T-helper 1 cell treated with Interleukin-12 subunit alpha and Interleukin-12 subunit beta and Interleukin-4 antibody, amounts not matched to agents 30 ng/mL and 1 ng/mL, for 36 hours (primary cell): ENCODE measurements at regions not wholly inside any gene's neighbourhood (a gene's known extent, or its start where the extent isn't known, plus 50 kb on each side); places are given as distances from the start of the nearest gene placed in this dataset.

Experiments used
- intact Hi-C: fragments of 100-400 bp; cut with micrococcal nuclease; formaldehyde crosslinking; loops from one replicate; pipeline ENCODE4 v1.15.1; 2024

- intact Hi-C loops = no loop called here
Measured at GRCh38 chr5:40078898-40079575, 600.7 kb upstream of the PTGER4 start.

- intact Hi-C loops = no loop called here
Measured at GRCh38 chr5:40074826-40075225, 604.9 kb upstream of the PTGER4 start.

DNA sequence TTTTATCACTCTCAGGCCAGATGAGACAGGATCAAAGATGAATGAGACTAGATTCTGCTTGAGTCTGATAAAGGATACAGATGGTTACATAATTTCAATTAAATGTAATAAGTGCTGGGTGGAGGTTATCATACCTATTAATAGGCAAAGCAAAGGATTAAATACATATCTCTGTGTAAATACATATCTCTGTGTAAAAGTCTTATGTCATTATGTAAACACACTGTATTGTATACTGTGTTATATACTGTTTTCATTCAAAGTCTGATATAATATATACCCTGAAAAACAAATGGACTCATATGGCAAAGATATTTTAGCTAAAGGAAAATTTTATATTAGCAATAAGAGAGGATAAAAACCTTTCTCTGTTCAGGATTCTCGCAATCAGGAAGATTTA, 605.8 kb upstream of the PTGER4 start:
- intact Hi-C loops = no loop called here

DNA sequence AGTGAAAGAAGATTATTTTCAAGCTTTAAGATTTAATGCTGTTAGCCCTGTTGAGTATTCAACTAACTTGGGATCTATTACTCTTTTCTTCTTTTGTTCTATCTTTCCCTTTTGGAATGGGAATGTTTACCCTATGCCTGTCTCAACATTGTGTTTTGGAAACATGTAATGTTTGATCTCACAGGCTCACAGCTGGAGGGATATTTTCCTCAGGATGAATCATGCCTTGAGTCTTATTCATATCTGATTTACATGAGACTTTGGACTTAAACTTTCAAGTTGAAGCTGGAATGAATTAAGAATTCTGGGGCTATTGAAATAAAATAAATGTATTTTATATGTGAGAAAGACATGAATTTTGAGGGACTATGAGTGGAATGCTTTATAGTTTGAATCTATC, 607.8 kb upstream of the PTGER4 start:
- intact Hi-C loops = no loop called here

DNA sequence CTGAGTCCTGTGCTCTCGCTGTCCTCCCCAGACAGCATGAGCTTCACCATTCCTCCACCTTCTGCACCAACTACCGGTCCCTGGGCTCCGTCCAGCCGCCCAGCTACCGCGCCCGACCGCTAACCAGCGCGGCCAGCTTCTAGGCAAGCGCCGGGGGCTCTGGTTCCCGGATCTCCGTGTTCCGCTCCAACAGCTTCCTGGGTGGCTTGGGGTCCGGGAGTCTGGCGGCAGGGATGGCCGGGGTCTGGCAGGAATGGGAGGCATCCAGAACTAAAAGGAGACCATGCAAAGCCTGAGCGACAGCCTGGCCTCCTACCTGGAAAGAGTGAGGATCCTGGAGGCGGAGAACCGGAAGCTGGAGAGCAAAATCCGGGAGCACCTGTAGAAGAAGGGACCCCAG, 613.1 kb upstream of the PTGER4 start:
- intact Hi-C loops = no loop called here

DNA sequence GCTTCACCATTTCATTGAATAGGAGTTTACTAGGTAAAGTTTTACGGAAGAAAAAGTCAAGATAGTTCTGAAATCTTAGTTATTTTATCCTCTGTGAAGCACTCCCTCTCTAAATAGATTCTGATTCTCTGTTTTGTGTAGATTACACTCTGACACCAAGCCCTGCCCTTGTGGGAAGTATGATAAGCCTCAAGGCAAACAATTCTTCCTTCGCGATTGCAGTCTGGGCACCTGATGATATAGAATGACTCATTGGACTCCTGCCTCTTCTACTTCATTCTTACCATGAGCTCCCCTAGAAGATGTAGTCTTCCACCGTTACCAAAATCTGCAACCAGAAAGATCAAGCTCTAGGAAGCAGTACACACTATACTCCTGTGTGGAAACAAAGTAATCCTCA, 626.9 kb upstream of the PTGER4 start:
- intact Hi-C loops = no loop called here

GRCh38 chr5:40046792-40047191, 622.0 kb upstream of the DAB2 start:
- intact Hi-C loops = no loop called here

DNA sequence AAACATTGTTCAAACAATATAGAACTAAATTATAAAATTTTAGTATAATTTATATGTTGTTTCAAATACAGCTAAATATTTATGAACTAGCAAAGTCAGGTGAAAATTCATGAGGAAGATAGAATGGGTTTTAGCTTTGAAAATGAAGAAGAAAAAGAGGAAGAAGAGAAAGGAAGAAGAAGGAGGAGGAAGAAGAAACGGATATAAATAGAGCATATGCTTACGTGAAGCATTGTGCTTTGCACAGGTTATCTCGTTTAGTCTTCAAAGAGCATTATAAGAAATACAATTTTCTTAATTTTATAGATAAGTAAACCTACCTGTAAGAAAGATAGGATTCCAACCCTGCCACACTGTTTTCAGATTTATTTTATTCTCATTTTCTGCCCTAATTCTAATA, 620.6 kb upstream of the DAB2 start:
- intact Hi-C loops = no loop called here

DNA sequence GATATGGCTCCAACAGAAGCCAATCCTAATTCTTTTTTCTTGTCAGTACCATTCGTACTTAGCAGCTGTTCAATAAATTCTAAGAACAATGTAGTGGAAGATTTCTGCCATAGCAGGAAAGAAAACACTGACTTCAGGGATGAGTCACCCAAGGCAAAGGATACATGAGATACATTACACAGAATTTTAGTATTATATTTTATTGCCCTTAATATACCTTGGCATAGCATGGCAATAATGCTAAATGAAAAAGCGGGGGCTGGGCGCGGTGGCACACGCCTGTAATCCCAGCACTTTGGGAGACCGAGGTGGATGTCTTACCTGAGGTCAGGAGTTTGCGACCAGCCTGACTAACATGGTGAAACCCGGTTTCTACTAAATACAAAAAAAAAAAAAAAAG, 619.1 kb upstream of the DAB2 start:
- intact Hi-C loops = no loop called here

- intact Hi-C loops = no loop called here
Measured at GRCh38 chr5:40041452-40041851, 616.7 kb upstream of the DAB2 start.

DNA sequence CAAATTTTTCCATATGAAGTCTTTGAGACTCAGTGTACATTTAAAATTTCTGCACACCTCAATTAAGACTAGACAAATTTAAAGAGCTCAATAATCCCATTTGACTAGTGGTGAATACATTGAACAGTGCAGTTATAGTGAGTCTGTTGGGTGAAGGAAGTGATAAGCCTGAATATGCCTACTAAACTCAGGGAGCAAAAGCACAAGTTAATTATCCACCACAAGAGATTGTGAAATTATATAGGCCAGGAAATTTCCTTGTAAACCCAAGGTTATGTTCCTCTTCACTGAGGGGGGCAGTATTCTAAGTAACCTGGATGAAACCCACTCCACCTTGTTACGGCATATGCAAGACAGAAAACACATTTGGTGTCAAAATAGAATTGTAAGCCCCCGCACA, 612.9 kb upstream of the DAB2 start:
- intact Hi-C loops = loop anchor here (5.0 kb wide), 1 partner anchor 650 kb away; no protein-coding TSS in a partner anchor

DNA sequence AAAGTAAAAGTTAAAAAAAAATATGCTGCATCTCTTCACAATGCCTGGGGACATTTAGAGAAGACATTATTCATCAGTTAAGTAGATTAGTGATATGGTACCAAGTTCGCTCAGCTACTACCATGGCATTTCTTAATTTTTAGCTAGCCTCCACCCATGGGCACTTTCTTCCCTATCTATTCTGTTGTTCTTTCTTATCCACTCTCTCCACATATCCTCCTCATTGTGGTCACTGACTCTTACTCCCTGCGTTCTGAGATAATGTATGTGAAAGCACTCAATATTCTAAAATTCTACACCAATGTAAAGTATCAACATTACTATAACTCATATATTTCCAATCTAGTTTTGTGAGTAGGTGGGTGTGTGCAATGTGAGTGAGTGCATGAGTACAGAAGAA, 609.7 kb upstream of the DAB2 start:
- intact Hi-C loops = no loop called here

DNA sequence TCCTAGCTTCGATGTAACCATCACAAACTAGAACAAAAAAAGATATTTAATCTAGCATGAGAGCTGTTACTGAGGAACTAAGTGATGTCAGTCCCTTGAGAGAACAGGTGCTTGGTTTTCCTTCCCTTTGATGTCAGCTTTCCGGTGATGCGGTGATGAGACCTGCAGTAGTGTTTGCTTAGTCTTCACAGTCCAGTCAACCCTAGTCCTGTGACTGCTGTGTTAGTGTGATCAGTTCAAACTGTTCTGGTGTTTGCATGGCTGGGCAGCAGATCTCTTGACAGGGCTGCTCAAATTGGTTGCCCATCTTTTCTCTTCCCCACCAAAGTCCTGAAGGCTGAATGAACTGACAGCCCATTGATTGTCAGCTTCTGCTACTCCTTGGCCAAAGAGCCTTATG, 608.6 kb upstream of the DAB2 start:
- intact Hi-C loops = no loop called here

DNA sequence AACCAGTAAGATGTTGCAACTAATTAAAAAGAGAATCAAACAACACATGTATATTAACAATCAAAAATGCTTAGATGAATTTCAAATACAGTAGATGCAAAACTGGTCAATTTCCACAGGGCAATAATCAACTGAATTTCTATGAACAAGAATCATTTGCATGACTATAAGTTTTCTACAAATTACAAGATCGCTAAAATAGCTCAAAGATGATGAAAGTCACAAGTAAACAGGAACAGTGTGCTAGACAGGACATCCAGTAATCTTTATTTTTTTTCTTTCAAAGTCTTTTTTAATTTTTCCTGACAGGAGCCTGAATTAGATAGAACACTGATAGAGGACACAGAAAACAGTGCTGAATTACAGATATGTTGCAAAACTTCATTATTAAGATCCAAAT, 608.2 kb upstream of the DAB2 start:
- intact Hi-C loops = no loop called here

DNA sequence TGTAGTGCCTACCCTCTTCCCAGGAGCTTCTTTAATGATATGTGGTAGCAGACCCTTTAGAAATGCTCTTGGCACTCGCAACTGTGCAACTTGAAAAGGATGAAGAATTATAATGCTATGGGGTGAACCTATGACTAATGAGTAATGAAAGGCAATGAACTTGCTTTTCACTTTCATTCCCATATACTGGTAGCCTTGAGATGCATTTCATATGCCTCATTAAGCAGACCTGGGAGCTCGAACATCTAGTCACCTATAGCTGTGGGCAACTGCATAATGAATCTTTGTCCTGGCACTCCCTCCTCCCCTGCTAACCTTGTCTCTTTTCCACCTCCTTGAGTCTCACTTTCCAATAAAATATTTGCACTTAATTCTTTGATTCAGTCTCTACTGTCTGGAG, 605.9 kb upstream of the DAB2 start:
- intact Hi-C loops = no loop called here

GRCh38 chr5:40029711-40030495, 605.1 kb upstream of the DAB2 start:
- intact Hi-C loops = no loop called here

DNA sequence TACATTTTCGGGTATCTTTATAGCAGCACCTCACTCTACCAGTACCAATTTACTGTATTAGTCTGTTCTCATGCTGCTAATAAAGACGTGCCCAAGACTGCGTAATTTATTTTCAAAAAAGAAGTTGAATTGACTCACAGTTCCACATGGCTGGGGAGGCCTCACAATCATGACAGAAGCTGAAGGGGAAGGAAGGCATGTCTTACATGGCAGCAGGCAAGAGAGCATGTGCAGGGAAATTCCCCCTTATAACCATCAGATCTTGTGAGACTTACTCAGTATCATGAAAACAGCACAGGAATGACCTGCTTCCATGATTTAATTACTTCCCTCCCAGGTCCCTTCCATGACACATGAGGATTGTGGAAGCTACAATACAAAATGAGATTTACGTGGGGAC, 602.6 kb upstream of the DAB2 start:
- intact Hi-C loops = no loop called here

DNA sequence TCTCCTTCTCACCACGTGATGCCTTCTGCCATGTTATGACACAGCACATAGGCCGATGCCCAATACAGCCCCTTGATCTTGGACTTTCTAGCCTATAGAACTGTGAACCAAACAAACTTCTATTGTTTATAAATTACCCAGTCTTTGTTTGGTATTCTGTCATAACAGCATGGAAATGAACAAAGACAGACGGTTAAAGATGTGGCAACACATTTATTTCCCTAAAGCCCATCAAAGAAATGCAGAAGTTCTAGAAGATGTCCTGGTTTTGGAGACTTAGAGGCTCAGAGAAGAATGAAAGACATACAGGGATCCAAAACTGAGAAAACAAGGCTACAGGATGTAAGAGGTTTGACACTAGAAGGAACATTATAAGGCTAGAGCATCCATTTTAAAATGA, 600.8 kb upstream of the DAB2 start:
- intact Hi-C loops = no loop called here

GRCh38 chr5:40022057-40022456, 597.3 kb upstream of the DAB2 start:
- intact Hi-C loops = no loop called here

GRCh38 chr5:40021007-40021406, 596.2 kb upstream of the DAB2 start:
- intact Hi-C loops = loop anchor here (1.0 kb wide), 2 partner anchors 667 to 715 kb away; no protein-coding TSS in a partner anchor

DNA sequence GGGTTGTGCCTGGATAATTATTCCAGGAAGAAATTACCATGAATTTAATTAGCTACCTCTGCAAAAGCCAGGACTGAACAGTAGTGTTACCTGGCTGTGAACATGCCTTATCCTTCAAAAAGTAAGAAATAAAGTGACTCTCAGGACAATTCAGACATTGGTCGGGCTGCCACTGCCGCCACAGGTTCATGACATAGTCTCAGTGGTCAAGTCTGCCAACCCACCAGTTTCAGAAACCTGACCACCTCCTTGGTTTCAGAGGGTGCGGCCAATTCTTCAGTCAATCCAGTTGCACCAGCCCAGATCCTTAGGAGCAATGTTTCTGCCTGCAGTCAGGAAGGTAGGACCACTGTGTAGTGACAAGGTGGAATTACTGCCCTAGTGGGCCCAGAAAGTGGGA, 593.1 kb upstream of the DAB2 start:
- intact Hi-C loops = no loop called here

GRCh38 chr5:40017135-40017534, 592.4 kb upstream of the DAB2 start:
- intact Hi-C loops = no loop called here

- intact Hi-C loops = no loop called here
Measured at GRCh38 chr5:40010436-40010835, 585.7 kb upstream of the DAB2 start.
